T-helper 1 cell treated with Interleukin-12 subunit alpha and Interleukin-12 subunit beta and Interleukin-4 antibody, amounts not matched to agents 30 μg/mL and 1 μg/mL, for 36 hours (primary cell): ENCODE measurements at regions not wholly inside any gene's neighbourhood (a gene's known extent, or its start where the extent isn't known, plus 50 kb on each side); places are given as distances from the start of the nearest gene placed in this dataset.

Source experiments
- H3K27ac Mint-ChIP-seq: one replicate; pipeline ENCODE4 v1.8.0; 2021; ENCODE audit warnings: mild to moderate bottlenecking, mixed read lengths
- H3K27me3 Mint-ChIP-seq: one replicate; pipeline ENCODE4 v1.8.0; 2021; ENCODE audit warnings: low read depth, mixed read lengths
- H3K36me3 Mint-ChIP-seq: one replicate; pipeline ENCODE4 v1.8.0; 2021; ENCODE audit warnings: low read depth, mixed read lengths
- H3K4me1 Mint-ChIP-seq: one replicate; pipeline ENCODE4 v1.8.0; 2021; ENCODE audit warnings: low read depth, mixed read lengths
- H3K4me3 Mint-ChIP-seq: one replicate; pipeline ENCODE4 v1.8.0; 2021; ENCODE audit warnings: mild to moderate bottlenecking, moderate library complexity, mixed read lengths
- H3K9me3 Mint-ChIP-seq: one replicate; pipeline ENCODE4 v1.8.0; 2021; ENCODE audit warnings: mixed read lengths

DNA sequence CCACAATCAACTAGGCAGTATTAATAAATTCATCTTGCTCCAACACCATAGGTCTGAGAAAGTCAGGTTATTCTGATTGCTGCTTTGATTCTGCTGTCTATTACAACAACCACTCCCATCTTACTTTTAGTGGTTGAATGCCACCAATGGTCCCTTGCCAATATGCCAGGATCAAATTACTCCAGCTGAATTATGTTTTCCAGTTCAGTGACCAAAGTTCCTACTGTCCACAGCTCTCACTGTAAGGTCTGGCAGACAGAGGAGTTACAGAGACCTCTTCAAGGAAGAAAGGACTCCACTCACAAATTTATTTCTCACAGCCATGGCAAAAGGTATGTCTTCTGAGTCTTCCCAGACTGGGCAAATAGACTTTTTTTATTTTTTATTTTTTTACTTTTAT, 557.0 kb downstream of the HAO1 start:
- no peaks in the 10 kb centered on the region for H3K27me3 Mint-ChIP-seq
- no peaks in the 10 kb centered on the region for H3K9me3 Mint-ChIP-seq
- H3K4me1 Mint-ChIP-seq: no peaks in the 10 kb centered on the region
- H3K36me3 Mint-ChIP-seq: no peaks in the 10 kb centered on the region
- H3K27ac Mint-ChIP-seq: no peak overlapping the region
- no peak overlapping the region for H3K4me3 Mint-ChIP-seq

DNA sequence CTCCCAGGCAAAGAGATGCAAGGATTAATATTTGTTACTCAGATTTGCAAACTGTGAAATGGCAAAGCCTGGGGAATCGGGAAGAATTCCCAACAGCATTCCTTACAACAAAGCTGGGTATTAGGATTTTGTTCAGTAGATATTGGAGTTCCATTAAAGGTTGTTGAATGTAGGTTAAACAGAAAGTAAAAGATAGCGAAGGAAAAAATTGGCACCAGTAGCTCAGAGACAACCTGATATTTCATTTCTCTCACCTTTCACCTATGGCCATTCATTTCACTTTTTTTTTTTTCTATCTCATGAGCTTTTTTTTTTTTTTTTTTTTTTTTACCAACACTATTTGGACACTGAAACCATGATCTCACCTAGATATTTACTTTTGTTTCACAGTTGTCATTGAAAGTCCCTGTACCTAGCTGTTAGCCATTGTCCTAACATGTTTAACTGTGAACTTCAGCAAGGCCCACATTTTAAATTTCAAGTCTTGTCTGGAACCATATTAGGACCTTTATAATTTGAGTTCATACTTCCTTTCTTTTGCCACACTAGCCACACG, 552.5 kb downstream of the HAO1 start:
- Mint-ChIP-seq H3K4me1 (no peaks in the 10 kb centered on the region), H3K4me3 (no peak overlapping the region), H3K9me3 (no peaks in the 10 kb centered on the region), H3K36me3 (no peaks in the 10 kb centered on the region), H3K27ac (no peak overlapping the region), H3K27me3 (no peaks in the 10 kb centered on the region)

DNA sequence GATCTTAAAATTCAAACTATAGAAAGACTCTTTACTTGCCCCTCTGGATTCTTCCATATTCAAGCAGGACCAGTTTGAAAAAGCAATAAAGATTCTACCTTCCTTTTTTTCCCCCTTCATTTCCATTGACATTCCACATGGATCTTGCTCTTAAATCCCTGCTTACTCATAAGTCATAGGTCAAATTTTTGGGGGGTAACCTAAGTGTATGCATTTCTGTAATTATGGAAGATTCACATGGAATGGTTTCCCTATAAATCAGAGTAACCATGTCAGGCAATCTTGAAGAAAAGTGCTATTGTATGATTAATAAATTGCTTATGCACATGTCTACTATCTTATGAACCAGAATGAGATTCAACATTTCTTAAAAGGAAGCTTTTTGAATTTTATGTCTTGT, 551.0 kb downstream of the HAO1 start:
- H3K27me3 Mint-ChIP-seq: no peaks in the 10 kb centered on the region
- H3K4me1 Mint-ChIP-seq: no peaks in the 10 kb centered on the region
- H3K4me3 Mint-ChIP-seq: no peak overlapping the region
- no peaks in the 10 kb centered on the region for H3K36me3 Mint-ChIP-seq
- H3K9me3 Mint-ChIP-seq: no peaks in the 10 kb centered on the region
- no peak overlapping the region for H3K27ac Mint-ChIP-seq

DNA sequence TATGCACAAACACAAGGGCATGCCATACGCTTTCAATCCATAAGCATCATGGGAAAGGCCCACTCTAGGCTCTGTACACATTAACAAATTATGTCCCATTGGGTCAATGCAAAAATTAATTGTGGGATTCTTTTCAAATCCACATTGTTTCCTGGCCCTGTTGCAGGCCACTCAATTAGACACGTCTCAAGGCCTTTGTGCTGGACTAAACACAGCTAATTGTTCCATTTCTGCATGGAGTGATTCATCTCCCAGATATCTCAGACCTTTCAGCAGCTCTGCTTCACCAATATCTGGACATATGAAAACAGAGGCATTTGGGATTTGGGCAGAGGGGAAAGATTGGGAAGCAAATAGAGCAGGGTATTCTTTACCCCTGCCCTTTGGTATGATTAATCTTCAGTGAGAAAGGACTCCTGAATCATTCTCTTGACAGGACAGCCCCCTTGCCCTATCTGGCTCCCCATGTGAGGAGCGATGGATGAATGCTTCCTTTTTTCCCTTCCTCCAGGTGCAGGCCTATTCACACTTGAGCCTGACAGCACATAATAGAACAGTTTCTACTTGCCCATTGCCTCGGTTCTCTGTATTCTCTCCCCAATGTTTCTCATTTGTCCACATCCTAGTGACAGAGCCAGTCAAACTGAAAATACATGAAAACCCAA, 547.6 kb downstream of the HAO1 start:
- Mint-ChIP-seq H3K27me3 (no peaks in the 10 kb centered on the region), H3K4me3 (no peak overlapping the region), H3K4me1 (no peaks in the 10 kb centered on the region), H3K36me3 (no peaks in the 10 kb centered on the region), H3K9me3 (no peaks in the 10 kb centered on the region), H3K27ac (no peak overlapping the region)

DNA sequence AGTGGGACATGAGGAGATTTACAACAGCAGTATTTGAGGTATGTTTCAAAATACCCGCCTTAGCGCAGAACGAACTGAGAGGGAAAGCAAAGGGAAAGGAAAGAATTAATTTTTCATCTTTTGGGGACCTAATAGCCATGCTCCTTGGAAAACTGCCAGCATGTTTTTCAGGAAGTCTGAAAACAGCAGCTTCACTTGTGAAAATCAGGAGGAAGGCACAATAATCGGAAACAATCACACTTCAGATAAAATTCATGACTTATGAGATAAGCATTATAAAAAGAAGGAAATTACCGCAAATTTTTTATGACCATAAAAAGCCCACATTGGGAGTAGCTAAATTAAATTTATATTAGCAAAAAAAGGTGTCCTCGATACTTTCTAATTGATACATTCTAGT, 541.1 kb downstream of the HAO1 start:
- Mint-ChIP-seq H3K36me3 (no peaks in the 10 kb centered on the region), H3K4me1 (no peaks in the 10 kb centered on the region), H3K27ac (no peak overlapping the region), H3K4me3 (no peak overlapping the region), H3K27me3 (no peaks in the 10 kb centered on the region), H3K9me3 (peaks cover 3% of the 10 kb centered on the region)

DNA sequence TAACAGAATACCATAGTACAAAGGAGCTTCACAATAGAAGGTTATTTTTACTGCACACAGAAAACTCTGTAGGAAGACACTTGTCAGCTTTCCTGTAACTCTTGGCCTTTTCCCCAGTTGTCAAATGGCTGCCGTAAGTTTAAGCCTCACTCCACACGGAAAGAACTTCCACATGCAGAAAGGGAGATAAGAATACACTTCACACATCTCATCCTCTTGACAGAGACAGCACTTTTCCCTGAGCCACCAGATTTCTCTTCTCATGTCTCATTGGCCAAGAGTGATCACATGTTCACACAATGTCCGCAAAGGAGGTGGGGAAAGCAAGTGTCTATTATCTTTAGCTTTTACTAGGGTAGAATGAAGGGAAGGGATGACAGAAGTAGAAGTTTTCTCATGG, 540.7 kb downstream of the HAO1 start:
- no peak overlapping the region for H3K4me3 Mint-ChIP-seq
- no peaks in the 10 kb centered on the region for H3K27me3 Mint-ChIP-seq
- no peak overlapping the region for H3K27ac Mint-ChIP-seq
- H3K36me3 Mint-ChIP-seq: no peaks in the 10 kb centered on the region
- H3K9me3 Mint-ChIP-seq: peaks cover 3% of the 10 kb centered on the region
- no peaks in the 10 kb centered on the region for H3K4me1 Mint-ChIP-seq

DNA sequence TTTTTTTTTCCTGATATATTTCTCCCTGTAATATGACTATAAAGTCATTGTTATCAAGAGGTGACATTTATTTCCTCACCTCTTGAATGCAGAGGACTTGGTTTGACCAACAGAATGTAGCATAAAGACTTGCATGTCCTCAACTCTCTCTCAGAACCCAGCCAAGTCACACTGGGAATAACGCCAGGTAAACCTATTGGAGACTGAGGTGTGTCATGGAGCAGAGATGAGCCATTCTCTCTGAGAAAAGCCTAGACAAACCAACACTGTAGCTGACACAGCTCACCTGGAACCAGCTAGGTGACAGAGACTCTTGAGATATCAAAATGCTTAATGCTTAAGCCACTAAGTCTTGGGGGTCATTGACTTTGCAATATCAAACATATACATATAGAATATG, 533.6 kb downstream of the HAO1 start:
- H3K4me3 Mint-ChIP-seq: no peak overlapping the region

DNA sequence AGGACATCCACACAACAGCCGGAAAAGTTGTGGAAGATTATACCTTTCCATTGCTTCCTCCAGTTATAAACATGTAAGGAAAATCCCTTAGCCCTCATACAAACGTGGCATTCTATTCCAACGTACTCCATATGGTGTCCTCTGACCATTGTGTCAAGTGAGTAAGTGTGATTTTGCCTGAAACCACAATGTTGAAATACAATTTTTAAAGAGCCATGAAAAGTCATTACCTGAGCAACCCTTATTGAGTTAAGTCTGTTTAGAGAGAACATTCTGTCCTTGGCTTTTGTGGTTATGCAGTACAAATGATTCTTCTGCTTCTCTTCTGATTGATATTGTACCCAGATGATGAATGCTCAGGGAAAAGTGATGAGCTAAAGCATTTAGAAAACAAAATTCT, 530.1 kb downstream of the HAO1 start:
- H3K36me3 Mint-ChIP-seq: no peaks in the 10 kb centered on the region
- H3K27me3 Mint-ChIP-seq: no peaks in the 10 kb centered on the region
- peaks cover 3% of the 10 kb centered on the region for H3K9me3 Mint-ChIP-seq
- H3K27ac Mint-ChIP-seq: no peak overlapping the region
- no peak overlapping the region for H3K4me3 Mint-ChIP-seq
- no peaks in the 10 kb centered on the region for H3K4me1 Mint-ChIP-seq

More for the DNA sequence above, 533.6 kb downstream of the HAO1 start:
- Mint-ChIP-seq H3K27me3 (no peaks in the 10 kb centered on the region), H3K4me1 (no peaks in the 10 kb centered on the region), H3K9me3 (peaks cover 4% of the 10 kb centered on the region), H3K27ac (no peak overlapping the region), H3K36me3 (no peaks in the 10 kb centered on the region)

DNA sequence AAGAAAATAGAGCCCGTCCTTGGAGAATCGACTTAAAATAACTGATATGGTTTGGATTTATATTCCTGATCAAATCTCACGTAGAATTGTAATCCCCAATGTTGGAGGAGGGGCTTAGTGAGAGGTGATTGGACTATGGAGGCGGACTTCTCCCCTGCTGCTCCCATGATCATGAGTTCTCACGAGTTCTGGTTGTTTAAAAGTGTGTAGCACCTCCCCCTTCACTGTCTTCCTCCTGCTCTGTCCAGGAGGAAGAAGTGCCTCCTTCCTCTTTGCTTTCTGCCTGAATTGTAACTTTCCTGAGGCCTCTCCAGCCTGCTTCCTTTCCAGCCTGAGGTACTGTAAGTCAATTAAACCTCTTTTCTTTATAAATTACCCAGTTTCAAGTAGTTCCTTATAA, 529.2 kb downstream of the HAO1 start:
- Mint-ChIP-seq H3K36me3 (no peaks in the 10 kb centered on the region), H3K9me3 (peaks cover 3% of the 10 kb centered on the region), H3K4me1 (no peaks in the 10 kb centered on the region), H3K27me3 (no peaks in the 10 kb centered on the region), H3K4me3 (no peak overlapping the region), H3K27ac (no peak overlapping the region)

DNA sequence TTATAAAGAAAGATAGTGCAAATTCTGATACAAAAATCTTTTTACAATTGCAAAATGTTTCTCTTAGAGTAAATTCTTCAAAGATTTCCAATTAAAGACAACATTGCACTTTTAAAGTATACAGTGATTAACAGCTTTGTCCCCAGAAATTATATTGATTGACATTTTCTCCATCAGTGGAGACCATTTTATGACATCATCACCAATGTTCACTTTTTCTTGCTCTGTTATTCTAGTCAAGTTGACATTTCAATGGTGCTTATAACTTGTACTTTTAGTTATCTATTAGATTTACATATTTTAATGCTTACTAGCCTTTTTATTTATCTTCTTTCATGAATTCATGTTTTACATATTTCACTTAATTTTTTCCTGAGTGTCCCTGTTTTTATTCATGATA, 524.8 kb downstream of the HAO1 start:
- H3K4me1 Mint-ChIP-seq: no peaks in the 10 kb centered on the region
- no peak overlapping the region for H3K27ac Mint-ChIP-seq
- H3K27me3 Mint-ChIP-seq: no peaks in the 10 kb centered on the region
- peaks cover 3% of the 10 kb centered on the region for H3K9me3 Mint-ChIP-seq
- no peak overlapping the region for H3K4me3 Mint-ChIP-seq
- no peaks in the 10 kb centered on the region for H3K36me3 Mint-ChIP-seq

DNA sequence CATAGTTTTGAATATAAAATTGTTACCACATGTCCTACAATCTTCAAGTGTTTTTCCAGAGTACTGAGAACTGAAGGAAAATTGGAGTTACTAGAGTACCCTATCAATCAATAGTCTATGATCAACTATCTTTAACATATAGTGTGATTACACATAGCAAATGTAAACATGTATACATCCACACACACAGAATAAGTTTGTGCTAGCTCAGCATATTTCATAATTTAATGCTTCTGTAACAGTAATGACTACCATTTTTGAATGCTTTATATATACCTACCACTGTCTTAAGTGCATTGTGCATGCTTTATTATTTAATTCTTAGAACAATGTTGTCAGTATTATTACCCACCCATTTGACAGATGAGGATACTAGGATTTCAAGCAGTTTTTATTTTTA, 523.9 kb downstream of the HAO1 start:
- Mint-ChIP-seq H3K4me3 (no peak overlapping the region), H3K4me1 (no peaks in the 10 kb centered on the region), H3K9me3 (peaks cover 3% of the 10 kb centered on the region), H3K27ac (no peak overlapping the region), H3K36me3 (no peaks in the 10 kb centered on the region), H3K27me3 (no peaks in the 10 kb centered on the region)

DNA sequence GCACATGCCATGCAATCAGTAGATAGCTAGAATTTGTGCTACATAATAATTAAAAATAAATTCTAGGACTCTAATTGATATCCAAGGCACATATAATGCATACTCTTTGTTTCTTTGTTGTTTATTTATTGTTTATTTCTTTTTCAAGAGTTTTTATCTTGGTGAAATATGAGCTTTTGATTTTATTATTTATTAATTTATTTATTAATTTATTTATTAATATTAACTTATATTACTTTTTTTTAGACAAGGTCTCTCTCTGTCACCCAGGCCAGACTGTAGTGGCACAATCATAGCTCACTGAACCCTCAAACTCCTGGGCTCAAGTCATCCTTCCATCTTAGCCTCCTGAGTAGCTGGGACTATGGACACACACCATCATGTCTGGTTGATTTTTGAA, 519.9 kb downstream of the HAO1 start:
- Mint-ChIP-seq H3K4me1 (no peaks in the 10 kb centered on the region), H3K9me3 (no peaks in the 10 kb centered on the region), H3K4me3 (no peak overlapping the region), H3K36me3 (no peaks in the 10 kb centered on the region), H3K27ac (no peak overlapping the region), H3K27me3 (no peaks in the 10 kb centered on the region)

DNA sequence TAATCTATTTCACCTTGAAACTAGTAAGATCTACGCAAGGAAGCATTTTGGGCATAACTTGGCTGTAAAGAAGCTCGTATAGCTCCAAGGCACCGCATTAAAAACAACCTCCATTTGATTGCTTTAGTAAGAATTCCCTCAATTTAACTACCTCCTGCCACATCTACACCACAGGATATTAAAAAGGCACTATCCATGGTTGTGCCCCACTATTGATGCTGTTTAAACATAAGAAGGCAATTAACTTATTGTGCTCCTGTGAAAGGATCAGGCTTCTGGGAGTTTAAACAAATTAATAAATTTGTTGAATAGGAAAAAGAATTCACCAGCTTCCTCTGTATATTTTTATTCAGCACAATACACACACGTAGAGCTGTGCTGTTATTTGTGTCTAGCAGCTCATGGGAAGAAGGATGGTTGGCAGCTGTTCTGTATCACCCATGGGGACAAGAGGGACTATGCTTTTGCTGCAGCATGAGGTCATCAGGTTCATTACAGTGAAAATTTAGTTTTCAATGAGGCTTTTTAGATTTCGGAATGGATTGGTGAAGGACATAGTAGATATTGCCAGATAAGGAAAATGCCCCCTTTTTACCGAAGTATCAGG, 513.3 kb downstream of the HAO1 start:
- H3K9me3 Mint-ChIP-seq: peaks cover 5% of the 10 kb centered on the region
- no peaks in the 10 kb centered on the region for H3K36me3 Mint-ChIP-seq
- no peaks in the 10 kb centered on the region for H3K27me3 Mint-ChIP-seq
- no peaks in the 10 kb centered on the region for H3K4me1 Mint-ChIP-seq
- no peak overlapping the region for H3K27ac Mint-ChIP-seq
- no peak overlapping the region for H3K4me3 Mint-ChIP-seq

DNA sequence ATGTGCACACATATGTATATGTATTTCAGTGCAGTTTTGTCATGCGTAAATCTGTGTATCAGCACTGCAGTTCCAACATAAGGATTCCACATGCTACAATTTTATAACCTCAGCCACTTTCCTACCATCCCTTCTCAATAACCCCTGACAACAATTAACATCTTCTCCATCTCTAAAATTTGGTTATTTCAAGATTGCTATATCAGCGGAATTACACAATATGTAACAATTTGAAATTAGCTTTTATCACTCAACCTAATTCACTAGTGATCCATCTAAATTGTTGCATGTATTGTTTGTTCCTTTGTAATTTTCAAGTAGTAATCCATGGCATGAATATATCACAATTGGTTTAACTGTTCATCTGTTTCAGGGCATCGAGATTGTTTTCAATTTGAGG, 511.3 kb downstream of the HAO1 start:
- Mint-ChIP-seq H3K4me3 (no peak overlapping the region), H3K27me3 (no peaks in the 10 kb centered on the region), H3K9me3 (peaks cover 5% of the 10 kb centered on the region), H3K36me3 (no peaks in the 10 kb centered on the region), H3K4me1 (no peaks in the 10 kb centered on the region), H3K27ac (no peak overlapping the region)

DNA sequence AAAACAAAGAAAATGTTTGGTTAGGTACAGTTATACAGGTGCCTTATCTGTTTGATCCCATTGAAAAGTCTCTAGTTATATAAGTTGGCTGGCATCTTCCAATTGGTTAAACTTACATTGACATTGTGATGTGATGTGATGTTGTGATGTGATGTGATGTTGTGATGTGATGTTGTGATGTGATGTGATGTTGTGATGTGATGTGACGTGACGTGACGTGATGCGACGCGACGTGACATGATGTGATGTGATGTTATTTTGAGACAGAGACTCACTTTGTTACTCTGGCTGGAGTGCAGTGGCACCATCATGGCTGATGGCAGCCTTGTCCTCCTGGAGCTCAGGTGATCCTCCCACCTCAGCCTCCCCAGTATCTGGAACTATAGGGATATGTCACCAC, 507.6 kb downstream of the HAO1 start:
- Mint-ChIP-seq H3K27me3 (no peaks in the 10 kb centered on the region), H3K4me1 (no peaks in the 10 kb centered on the region), H3K27ac (no peak overlapping the region), H3K36me3 (no peaks in the 10 kb centered on the region), H3K9me3 (peaks cover 5% of the 10 kb centered on the region), H3K4me3 (no peak overlapping the region)
